ENCODE measurements at regions not wholly inside any gene's neighbourhood (a gene's known extent, or its start where the extent isn't known, plus 50 kb on each side); places are given as distances from the start of the nearest gene placed in this dataset.

GRCh38 chr6:15143540-15143939 lies 102.3 kb upstream of the JARID2 start:
- TF ChIP-seq, protein P1, sequence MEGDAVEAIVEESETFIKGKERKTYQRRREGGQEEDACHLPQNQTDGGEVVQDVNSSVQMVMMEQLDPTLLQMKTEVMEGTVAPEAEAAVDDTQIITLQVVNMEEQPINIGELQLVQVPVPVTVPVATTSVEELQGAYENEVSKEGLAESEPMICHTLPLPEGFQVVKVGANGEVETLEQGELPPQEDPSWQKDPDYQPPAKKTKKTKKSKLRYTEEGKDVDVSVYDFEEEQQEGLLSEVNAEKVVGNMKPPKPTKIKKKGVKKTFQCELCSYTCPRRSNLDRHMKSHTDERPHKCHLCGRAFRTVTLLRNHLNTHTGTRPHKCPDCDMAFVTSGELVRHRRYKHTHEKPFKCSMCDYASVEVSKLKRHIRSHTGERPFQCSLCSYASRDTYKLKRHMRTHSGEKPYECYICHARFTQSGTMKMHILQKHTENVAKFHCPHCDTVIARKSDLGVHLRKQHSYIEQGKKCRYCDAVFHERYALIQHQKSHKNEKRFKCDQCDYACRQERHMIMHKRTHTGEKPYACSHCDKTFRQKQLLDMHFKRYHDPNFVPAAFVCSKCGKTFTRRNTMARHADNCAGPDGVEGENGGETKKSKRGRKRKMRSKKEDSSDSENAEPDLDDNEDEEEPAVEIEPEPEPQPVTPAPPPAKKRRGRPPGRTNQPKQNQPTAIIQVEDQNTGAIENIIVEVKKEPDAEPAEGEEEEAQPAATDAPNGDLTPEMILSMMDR (IDR thresholded peaks at IDR 0.05), result no peak
- TF ChIP-seq POLR2AphosphoS5 (IDR thresholded peaks at IDR 0.05), result no peak
- no peak for TF ChIP-seq EP300 (IDR thresholded peaks at IDR 0.05; ENCODE audit: low read depth)
- TF ChIP-seq POLR2A (IDR thresholded peaks at IDR 0.05), result no peak
